Stomach (tissue), 4 donors: ENCODE measurements at regions not wholly inside any gene's neighbourhood (a gene's known extent, or its start where the extent isn't known, plus 50 kb on each side); places are given as distances from the start of the nearest gene placed in this dataset.

ENCODE experiments used
- POLR2AphosphoS5 ChIP-seq, 3 donors: sonication (generic); formaldehyde crosslinking; IDR thresholded peaks; one replicate each; pipeline ENCODE4 v1.6.1; 2016; ENCODE audit warnings: antibody characterized with exemption in 3 of 3
- TF ChIP-seq, protein P1 (sequence below), 7 experiments: fragments of 450-650 bp in 4 of 7; fragments of 200-600 bp in 3 of 7; sonication (generic) in 3 of 7; IDR thresholded peaks; one replicate each; pipeline ENCODE4 v1.5.1; 2016 to 2019; ENCODE audit warnings: antibody characterized with exemption in 7 of 7, control low read depth in 2 of 7, mild to moderate bottlenecking in 1 of 7

DNA sequence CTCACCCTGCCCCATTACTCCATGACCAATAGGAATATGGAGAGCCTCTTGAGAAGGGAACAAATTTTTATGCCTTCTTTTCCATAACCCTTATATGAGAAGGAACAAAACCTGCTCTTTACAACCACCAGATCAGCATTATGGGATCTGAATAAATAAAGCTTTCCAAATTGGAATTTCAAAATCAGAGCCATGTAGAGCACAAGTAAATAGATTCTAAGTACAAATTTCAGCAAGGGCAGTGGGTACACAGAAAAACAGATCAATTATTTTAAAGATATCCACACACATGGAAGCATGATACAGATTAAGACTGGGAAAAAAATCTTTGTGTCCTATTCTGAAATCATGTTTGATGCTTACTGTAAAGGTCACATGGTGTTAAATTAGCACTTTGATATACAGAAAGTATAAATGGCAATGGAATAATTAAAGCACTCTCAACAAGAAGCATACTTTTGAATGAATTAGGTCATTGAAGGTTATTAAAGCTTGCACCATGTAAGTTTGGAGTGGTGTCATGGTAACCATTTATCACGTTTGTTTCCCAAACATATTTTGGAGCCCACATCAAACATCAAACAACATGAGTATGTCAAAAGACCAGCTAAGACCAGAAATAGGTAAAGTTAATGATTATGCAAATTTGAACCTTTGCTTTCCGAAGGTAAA, 75.9 kb upstream of the AVPR1A start:
- TF ChIP-seq, protein P1, sequence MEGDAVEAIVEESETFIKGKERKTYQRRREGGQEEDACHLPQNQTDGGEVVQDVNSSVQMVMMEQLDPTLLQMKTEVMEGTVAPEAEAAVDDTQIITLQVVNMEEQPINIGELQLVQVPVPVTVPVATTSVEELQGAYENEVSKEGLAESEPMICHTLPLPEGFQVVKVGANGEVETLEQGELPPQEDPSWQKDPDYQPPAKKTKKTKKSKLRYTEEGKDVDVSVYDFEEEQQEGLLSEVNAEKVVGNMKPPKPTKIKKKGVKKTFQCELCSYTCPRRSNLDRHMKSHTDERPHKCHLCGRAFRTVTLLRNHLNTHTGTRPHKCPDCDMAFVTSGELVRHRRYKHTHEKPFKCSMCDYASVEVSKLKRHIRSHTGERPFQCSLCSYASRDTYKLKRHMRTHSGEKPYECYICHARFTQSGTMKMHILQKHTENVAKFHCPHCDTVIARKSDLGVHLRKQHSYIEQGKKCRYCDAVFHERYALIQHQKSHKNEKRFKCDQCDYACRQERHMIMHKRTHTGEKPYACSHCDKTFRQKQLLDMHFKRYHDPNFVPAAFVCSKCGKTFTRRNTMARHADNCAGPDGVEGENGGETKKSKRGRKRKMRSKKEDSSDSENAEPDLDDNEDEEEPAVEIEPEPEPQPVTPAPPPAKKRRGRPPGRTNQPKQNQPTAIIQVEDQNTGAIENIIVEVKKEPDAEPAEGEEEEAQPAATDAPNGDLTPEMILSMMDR (IDR thresholded peaks at IDR 0.05): no peak
- no peak for TF ChIP-seq POLR2AphosphoS5 (IDR thresholded peaks at IDR 0.05)
